ENCODE measurements at regions not wholly inside any gene's neighbourhood (a gene's known extent, or its start where the extent isn't known, plus 50 kb on each side); places are given as distances from the start of the nearest gene placed in this dataset.

- TF ChIP-seq CTCF (IDR thresholded peaks at IDR 0.05) (no peak), POLR2A (IDR thresholded peaks at IDR 0.05) (no peak), POLR2AphosphoS5 (IDR thresholded peaks at IDR 0.05) (no peak)
- H3K9me3 ChIP-seq: no peaks in the 10 kb centered on the region
- H3K27me3 ChIP-seq (replicated peaks; ENCODE audit: insufficient read depth): no peaks in the 10 kb centered on the region
- WGBS: 83% methylated on average over 4 of the region's 4 CpGs
- no peak for DNase-seq (ENCODE audit: low spot score)
- H3K4me1 ChIP-seq (replicated peaks): no peaks in the 10 kb centered on the region
- no peak overlapping the region for H3K27ac ChIP-seq
- intact Hi-C loops (cut with DNase I): no loop called here
- no peaks in the 10 kb centered on the region for H3K36me3 ChIP-seq
- H3K4me3 ChIP-seq: no peak overlapping the region
These were observed 110.8 kb upstream of the SPON1 start for GRCh38 chr11:13851691-13852090.

- no peaks in the 10 kb centered on the region for H3K4me1 ChIP-seq (replicated peaks)
- no peak for TF ChIP-seq POLR2AphosphoS5 (IDR thresholded peaks at IDR 0.05)
- no peak for TF ChIP-seq CTCF (IDR thresholded peaks at IDR 0.05)
- TF ChIP-seq POLR2A (IDR thresholded peaks at IDR 0.05): no peak
- intact Hi-C loops (cut with DNase I): no loop called here
- no peaks in the 10 kb centered on the region for H3K27me3 ChIP-seq (replicated peaks; ENCODE audit: insufficient read depth)
- H3K36me3 ChIP-seq: no peaks in the 10 kb centered on the region
- WGBS: 71% methylated on average over 5 of the region's 5 CpGs
- no peaks in the 10 kb centered on the region for H3K9me3 ChIP-seq
- no peak for DNase-seq (ENCODE audit: low spot score)
- H3K4me3 ChIP-seq: no peak overlapping the region
- no peak overlapping the region for H3K27ac ChIP-seq
These were observed 110.0 kb upstream of the SPON1 start for GRCh38 chr11:13852481-13852880.

GRCh38 chr11:13857828-13858227 lies 104.7 kb upstream of the SPON1 start:
- no peak for TF ChIP-seq POLR2A (IDR thresholded peaks at IDR 0.05)
- no peak for TF ChIP-seq POLR2AphosphoS5 (IDR thresholded peaks at IDR 0.05)
- TF ChIP-seq CTCF (IDR thresholded peaks at IDR 0.05): no peak
- Histone ChIP-seq H3K4me1 (replicated peaks) (no peaks in the 10 kb centered on the region), H3K36me3 (no peaks in the 10 kb centered on the region), H3K9me3 (no peaks in the 10 kb centered on the region), H3K27me3 (replicated peaks; ENCODE audit: insufficient read depth) (no peaks in the 10 kb centered on the region), H3K27ac (no peak overlapping the region), H3K4me3 (no peak overlapping the region)
- 34% methylated on average over 3 of the region's 3 CpGs for WGBS
- intact Hi-C loops (cut with DNase I): no loop called here
- peak; percentile 6 for DNase-seq (ENCODE audit: low spot score)

GRCh38 chr11:13859892-13860291 lies 102.6 kb upstream of the SPON1 start:
- no peak for TF ChIP-seq CTCF (IDR thresholded peaks at IDR 0.05)
- no peak for TF ChIP-seq POLR2A (IDR thresholded peaks at IDR 0.05)
- TF ChIP-seq POLR2AphosphoS5 (IDR thresholded peaks at IDR 0.05): no peak
- H3K27ac ChIP-seq: no peak overlapping the region
- DNase-seq (ENCODE audit: low spot score): no peak
- H3K4me1 ChIP-seq (replicated peaks): no peaks in the 10 kb centered on the region
- intact Hi-C loops (cut with DNase I): no loop called here
- no peaks in the 10 kb centered on the region for H3K27me3 ChIP-seq (replicated peaks; ENCODE audit: insufficient read depth)
- no peak overlapping the region for H3K4me3 ChIP-seq
- 68% methylated on average over 9 of the region's 9 CpGs for WGBS
- no peaks in the 10 kb centered on the region for H3K9me3 ChIP-seq
- H3K36me3 ChIP-seq: no peaks in the 10 kb centered on the region

- intact Hi-C loops (cut with DNase I): no loop called here
These were observed 101.1 kb upstream of the SPON1 start for GRCh38 chr11:13861411-13861810.

More at GRCh38 chr11:13861411-13861810, 101.1 kb upstream of the SPON1 start:
- Histone ChIP-seq H3K4me3 (no peak overlapping the region), H3K4me1 (replicated peaks) (no peaks in the 10 kb centered on the region), H3K36me3 (no peaks in the 10 kb centered on the region), H3K27ac (no peak overlapping the region), H3K9me3 (no peaks in the 10 kb centered on the region), H3K27me3 (replicated peaks; ENCODE audit: insufficient read depth) (no peaks in the 10 kb centered on the region)
- TF ChIP-seq CTCF (IDR thresholded peaks at IDR 0.05): no peak
- no peak for TF ChIP-seq POLR2A (IDR thresholded peaks at IDR 0.05)
- no peak for TF ChIP-seq POLR2AphosphoS5 (IDR thresholded peaks at IDR 0.05)
- no peak for DNase-seq (ENCODE audit: low spot score)
- 95% methylated on average over 3 of the region's 3 CpGs for WGBS

Data from prostate gland (tissue), 2 donors.